Breast epithelium (tissue), 4 donors: ENCODE measurements at regions not wholly inside any gene's neighbourhood (a gene's known extent, or its start where the extent isn't known, plus 50 kb on each side); places are given as distances from the start of the nearest gene placed in this dataset.
"Not testable (repeated sequence)": the region's sequence is repeated elsewhere in the genome, so short reads cannot be mapped to it uniquely, and the experiment has no call there.

Experiments
- DNase-seq, 2 donors: peaks; one replicate each; pipeline ENCODE4 v3.0.0-alpha.2; 2019; ENCODE audit warnings: low spot score in 2 of 2
- H3K27ac ChIP-seq, 2 donors: fragments of 200-600 bp; sonication (generic) in 1 of 2; one replicate each; pipeline ENCODE4 v1.5.1; 2016 to 2019; ENCODE audit warnings: mild to moderate bottlenecking in 1 of 2
- H3K27me3 ChIP-seq, 2 donors: fragments of 200-600 bp; sonication (generic) in 1 of 2; one replicate each; pipeline versions ENCODE4 v1.5.1 to v1.6.0; 2017 to 2019; ENCODE audit warnings: control low read depth in 1 of 2, mild to moderate bottlenecking in 1 of 2
- H3K36me3 ChIP-seq: fragments of 200-600 bp; one replicate; pipeline ENCODE4 v1.5.1; 2019
- H3K4me1 ChIP-seq, 2 donors: fragments of 200-600 bp; sonication (generic); one replicate each; pipeline ENCODE4 v1.5.1; 2016 to 2019; ENCODE audit warnings: control low read depth in 1 of 2
- H3K4me3 ChIP-seq, 3 donors: fragments of 200-600 bp; sonication (generic); 1 replicate in 2 of 3; 2 replicates in 1 of 3; pipeline ENCODE4 v1.5.1; 2016 to 2019; ENCODE audit warnings: mild to moderate bottlenecking in 3 of 3, moderate library complexity in 2 of 3
- H3K9me3 ChIP-seq, 2 donors: fragments of 200-600 bp; sonication (generic) in 1 of 2; one replicate each; pipeline ENCODE4 v1.5.1; 2016 to 2019; ENCODE audit warnings: control low read depth in 1 of 2
- POLR2A ChIP-seq: fragments of 450-650 bp; IDR thresholded peaks from one replicate; pipeline ENCODE4 v1.6.1; 2016; ENCODE audit warnings: antibody characterized with exemption, mild to moderate bottlenecking, moderate library complexity
- POLR2AphosphoS5 ChIP-seq, 3 donors: sonication (generic); formaldehyde crosslinking; IDR thresholded peaks; one replicate each; pipeline ENCODE4 v1.6.1; 2017; ENCODE audit warnings: antibody characterized with exemption in 3 of 3
- intact Hi-C: fragments of 100-400 bp; cut with DNase I; formaldehyde crosslinking; loops from one replicate; pipeline ENCODE4 v1.15.1; 2023; ENCODE audit warnings: low total_unique reads
- TF ChIP-seq, protein P1 (sequence below), 3 donors: fragments of 450-650 bp; IDR thresholded peaks; one replicate each; pipeline ENCODE4 v1.5.1; 2016 to 2017; ENCODE audit warnings: antibody characterized with exemption in 3 of 3, mild to moderate bottlenecking in 3 of 3, moderate library complexity in 3 of 3

DNA sequence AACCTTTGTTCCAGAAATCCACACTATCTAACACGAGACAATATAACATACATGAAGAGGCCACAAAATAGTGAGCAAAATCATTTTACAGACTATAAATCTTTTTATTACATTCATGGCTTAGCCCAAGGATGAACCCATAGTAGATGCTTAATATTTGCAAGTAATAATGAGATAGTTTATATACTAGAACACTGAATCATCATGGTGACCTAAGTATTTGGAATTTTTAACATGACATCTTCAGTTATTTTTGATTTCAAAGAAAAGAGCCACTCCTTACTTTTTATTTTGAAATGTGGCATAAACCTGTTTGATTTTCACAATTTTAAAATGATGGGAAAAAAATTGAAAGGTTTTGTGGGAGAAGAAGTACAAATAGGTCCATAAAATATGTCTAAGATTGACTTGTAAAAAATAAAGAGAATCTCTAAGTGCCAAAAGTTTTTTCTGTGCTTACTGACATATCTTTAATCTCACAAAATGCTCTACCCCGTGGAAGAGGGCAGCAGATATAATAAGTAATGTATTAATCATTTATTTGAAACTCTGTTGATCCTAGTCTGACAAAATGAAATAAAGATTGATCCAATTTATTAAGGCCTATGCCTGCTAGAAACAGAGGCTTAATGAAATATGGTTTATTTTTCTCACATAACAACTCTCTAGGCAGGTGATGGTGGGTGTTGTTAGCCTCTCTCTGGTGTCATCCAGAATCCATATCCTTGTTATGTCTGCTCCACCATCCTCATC lies 224.5 kb upstream of the CENPE start:
- Histone ChIP-seq H3K36me3 (no peaks in the 10 kb centered on the region), H3K4me3 (no peak overlapping the region), H3K27ac (no peak overlapping the region), H3K4me1 (no peaks in the 10 kb centered on the region), H3K9me3 (no peaks in the 10 kb centered on the region), H3K27me3 (no peaks in the 10 kb centered on the region)
- intact Hi-C loops: no loop called here
- TF ChIP-seq POLR2A: no peak
- TF ChIP-seq, protein P1, sequence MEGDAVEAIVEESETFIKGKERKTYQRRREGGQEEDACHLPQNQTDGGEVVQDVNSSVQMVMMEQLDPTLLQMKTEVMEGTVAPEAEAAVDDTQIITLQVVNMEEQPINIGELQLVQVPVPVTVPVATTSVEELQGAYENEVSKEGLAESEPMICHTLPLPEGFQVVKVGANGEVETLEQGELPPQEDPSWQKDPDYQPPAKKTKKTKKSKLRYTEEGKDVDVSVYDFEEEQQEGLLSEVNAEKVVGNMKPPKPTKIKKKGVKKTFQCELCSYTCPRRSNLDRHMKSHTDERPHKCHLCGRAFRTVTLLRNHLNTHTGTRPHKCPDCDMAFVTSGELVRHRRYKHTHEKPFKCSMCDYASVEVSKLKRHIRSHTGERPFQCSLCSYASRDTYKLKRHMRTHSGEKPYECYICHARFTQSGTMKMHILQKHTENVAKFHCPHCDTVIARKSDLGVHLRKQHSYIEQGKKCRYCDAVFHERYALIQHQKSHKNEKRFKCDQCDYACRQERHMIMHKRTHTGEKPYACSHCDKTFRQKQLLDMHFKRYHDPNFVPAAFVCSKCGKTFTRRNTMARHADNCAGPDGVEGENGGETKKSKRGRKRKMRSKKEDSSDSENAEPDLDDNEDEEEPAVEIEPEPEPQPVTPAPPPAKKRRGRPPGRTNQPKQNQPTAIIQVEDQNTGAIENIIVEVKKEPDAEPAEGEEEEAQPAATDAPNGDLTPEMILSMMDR (IDR thresholded peaks at IDR 0.05): no peak
- no peak for TF ChIP-seq POLR2AphosphoS5 (IDR thresholded peaks at IDR 0.05)
- no peak for DNase-seq

DNA sequence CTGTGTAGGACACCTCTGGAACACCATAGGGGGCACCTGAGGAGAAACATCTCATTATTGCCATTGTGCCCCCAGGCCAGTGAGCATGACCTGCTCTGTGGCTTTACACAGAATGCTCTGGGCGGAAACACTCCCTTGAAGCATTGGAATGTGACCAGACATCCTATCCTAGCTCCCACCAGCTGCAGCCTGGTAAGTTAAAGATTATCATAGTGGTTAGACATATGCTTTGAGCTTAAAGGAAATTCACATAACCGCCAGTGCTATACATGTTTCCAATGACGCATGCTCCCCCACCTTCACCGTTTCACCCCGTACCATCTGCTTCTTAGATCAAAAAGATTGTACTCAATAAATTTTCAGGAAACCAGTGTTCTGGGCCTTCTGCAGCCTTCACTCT lies 217.7 kb upstream of the CENPE start:
- Histone ChIP-seq H3K9me3 (no peaks in the 10 kb centered on the region), H3K27ac (no peak overlapping the region), H3K4me3 (no peak overlapping the region), H3K27me3 (no peaks in the 10 kb centered on the region), H3K4me1 (no peaks in the 10 kb centered on the region), H3K36me3 (no peaks in the 10 kb centered on the region)
- intact Hi-C loops: no loop called here
- no peak for DNase-seq
- TF ChIP-seq POLR2A: no peak
- TF ChIP-seq, protein P1 (IDR thresholded peaks at IDR 0.05): no peak
- no peak for TF ChIP-seq POLR2AphosphoS5 (IDR thresholded peaks at IDR 0.05)

DNA sequence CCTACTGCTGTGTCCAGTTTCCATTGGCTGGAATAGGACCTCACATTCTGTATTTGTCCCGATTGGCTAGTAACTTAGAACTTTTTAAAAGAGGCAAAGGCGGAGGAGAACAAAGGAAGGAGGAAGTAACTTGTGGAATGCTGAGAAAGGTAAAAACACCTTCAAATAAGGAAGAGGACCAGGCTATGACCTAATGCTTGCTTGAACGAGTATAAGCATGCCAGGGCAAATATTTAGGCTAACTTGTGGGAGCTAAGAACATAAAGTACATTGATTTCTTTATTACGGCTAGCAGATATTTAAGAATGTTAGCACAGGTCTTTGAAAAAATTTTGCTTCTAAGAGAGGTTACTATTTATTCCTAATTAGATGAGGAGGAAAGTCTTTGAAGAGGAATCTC lies 214.5 kb upstream of the CENPE start:
- DNase-seq, H3K9me3 ChIP-seq, H3K4me1 ChIP-seq, H3K27me3 ChIP-seq, H3K36me3 ChIP-seq, H3K4me3 ChIP-seq, intact Hi-C loops, H3K27ac ChIP-seq: not testable (repeated sequence)

DNA sequence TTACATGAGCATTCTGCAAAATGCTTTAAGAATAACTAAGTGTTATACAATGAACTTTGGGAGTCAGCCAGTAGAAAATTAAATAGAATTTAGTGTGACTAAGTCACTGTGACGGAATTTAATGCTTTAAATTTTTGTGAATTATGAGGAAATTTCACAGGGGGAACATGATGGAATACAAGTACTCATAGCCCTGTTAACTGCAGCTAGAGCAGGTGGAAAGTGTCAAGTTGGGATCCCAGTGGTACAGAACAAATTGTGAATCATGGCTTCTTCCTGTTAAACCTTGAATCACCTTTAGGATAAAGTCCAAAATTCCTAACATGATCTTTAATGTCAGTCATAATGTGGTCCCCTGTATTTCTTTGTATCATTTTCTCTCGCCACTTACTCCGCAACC lies 212.2 kb upstream of the CENPE start:
- intact Hi-C loops: no loop called here
- H3K9me3 ChIP-seq: no peaks in the 10 kb centered on the region
- TF ChIP-seq, protein P1 (IDR thresholded peaks at IDR 0.05): no peak
- H3K27ac ChIP-seq: no peak overlapping the region
- no peaks in the 10 kb centered on the region for H3K27me3 ChIP-seq
- H3K36me3 ChIP-seq: no peaks in the 10 kb centered on the region
- no peaks in the 10 kb centered on the region for H3K4me1 ChIP-seq
- H3K4me3 ChIP-seq: no peak overlapping the region
- DNase-seq: no peak

DNA sequence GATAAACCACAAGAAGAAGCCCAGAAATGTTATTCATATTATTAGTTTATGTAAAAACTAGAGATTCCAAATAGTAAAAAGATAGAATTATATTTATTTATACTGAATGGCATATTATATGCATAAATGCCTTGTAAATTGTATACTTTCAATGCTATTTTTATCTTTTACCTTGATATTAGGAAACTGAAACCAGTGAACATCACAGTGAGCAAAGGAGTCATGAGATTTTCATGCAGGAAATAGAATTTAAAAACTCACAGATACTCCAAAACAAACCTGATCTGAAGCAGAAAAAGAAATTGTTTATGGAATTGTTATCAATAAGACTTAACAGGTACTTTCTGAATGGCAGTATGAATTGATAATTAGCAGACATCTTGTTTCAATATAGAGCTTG lies 207.3 kb upstream of the CENPE start:
- Histone ChIP-seq H3K9me3 (no peaks in the 10 kb centered on the region), H3K4me1 (no peaks in the 10 kb centered on the region), H3K36me3 (no peaks in the 10 kb centered on the region), H3K27ac (no peak overlapping the region), H3K4me3 (no peak overlapping the region), H3K27me3 (no peaks in the 10 kb centered on the region)
- TF ChIP-seq POLR2A (no peak), POLR2AphosphoS5 (IDR thresholded peaks at IDR 0.05) (no peak)
- TF ChIP-seq, protein P1 (IDR thresholded peaks at IDR 0.05): no peak
- intact Hi-C loops: no loop called here
- DNase-seq: no peak

DNA sequence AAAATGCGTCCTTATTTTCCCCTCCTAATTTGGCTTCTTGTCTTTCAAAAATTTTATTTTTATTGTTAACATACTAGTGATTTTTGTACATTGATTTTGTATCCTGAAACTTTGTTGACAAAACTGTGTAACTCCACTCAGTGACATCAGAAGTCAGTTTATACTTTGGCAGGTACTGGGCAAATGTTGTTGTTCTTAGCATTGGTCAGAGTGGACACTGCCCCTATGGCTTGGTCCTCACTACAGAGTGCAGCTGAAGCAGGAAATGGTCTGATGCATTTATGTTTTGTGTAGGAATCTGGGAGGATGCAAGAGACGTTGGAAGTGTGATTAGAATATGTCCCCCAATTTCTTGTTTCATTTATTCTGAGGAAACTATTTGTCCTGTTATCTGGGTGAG lies 205.5 kb upstream of the CENPE start:
- intact Hi-C loops: no loop called here
- no peak for TF ChIP-seq POLR2AphosphoS5 (IDR thresholded peaks at IDR 0.05)
- TF ChIP-seq, protein P1 (IDR thresholded peaks at IDR 0.05): no peak
- TF ChIP-seq POLR2A: no peak
- Histone ChIP-seq H3K27me3 (no peaks in the 10 kb centered on the region), H3K36me3 (no peaks in the 10 kb centered on the region), H3K4me3 (no peak overlapping the region), H3K27ac (no peak overlapping the region), H3K4me1 (no peaks in the 10 kb centered on the region), H3K9me3 (no peaks in the 10 kb centered on the region)
- DNase-seq: no peak
